ENCODE measurements at regions not wholly inside any gene's neighbourhood (a gene's known extent, or its start where the extent isn't known, plus 50 kb on each side); places are given as distances from the start of the nearest gene placed in this dataset.

DNA sequence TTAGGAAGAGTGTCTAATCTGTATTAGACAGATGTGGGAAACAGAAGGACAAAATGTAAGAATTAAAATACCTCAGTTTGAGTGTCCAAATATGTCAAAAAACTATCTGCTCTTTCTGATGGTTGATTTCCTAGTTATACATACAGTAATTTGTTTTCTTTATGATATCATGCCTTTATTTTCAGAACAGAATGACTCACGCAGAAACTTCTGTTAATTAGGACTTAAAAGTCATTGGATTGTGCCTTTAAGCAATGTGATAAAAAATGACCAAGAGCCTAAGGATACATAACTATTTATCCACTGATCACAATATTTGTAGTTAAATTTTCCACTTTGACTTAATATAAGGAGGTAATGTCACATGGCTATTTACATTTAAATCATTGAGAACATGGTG lies 206.7 kb upstream of the PTPRZ1 start:
- Histone ChIP-seq H3K9me3 (replicated peaks; ENCODE audit: insufficient read depth, low read length) (no peaks in the 10 kb centered on the region), H3K79me2 (ENCODE audit: low read length) (no peaks in the 10 kb centered on the region), H3K4me2 (ENCODE audit: low read depth, low read length) (no peak overlapping the region), H3K27me3 (replicated peaks; ENCODE audit: insufficient read depth, low read length) (no peaks in the 10 kb centered on the region), H3K9ac (ENCODE audit: low read length) (no peak overlapping the region), H3K4me1 (ENCODE audit: low read length) (no peaks in the 10 kb centered on the region), H4K20me1 (ENCODE audit: insufficient read depth, low read length) (no peaks in the 10 kb centered on the region), H3K36me3 (replicated peaks; ENCODE audit: insufficient read depth, low read length) (no peaks in the 10 kb centered on the region), H3K4me3 (ENCODE audit: low read length) (no peak overlapping the region), H3F3A (ENCODE audit: insufficient read depth, low read length) (no peaks in the 10 kb centered on the region), H3K9me2 (replicated peaks; ENCODE audit: insufficient read depth, low read length) (no peaks in the 10 kb centered on the region), H3K27ac (ENCODE audit: low read length) (no peak overlapping the region), H2AFZ (ENCODE audit: low read length) (no peak overlapping the region)
- no peak for TF ChIP-seq EZH2 (optimal IDR thresholded peaks at IDR 0.05; ENCODE audit: low read depth, low read length)
- TF ChIP-seq EZH2phosphoT487 (IDR thresholded peaks at IDR 0.05; ENCODE audit: low read length), result no peak
- TF ChIP-seq, protein P1, sequence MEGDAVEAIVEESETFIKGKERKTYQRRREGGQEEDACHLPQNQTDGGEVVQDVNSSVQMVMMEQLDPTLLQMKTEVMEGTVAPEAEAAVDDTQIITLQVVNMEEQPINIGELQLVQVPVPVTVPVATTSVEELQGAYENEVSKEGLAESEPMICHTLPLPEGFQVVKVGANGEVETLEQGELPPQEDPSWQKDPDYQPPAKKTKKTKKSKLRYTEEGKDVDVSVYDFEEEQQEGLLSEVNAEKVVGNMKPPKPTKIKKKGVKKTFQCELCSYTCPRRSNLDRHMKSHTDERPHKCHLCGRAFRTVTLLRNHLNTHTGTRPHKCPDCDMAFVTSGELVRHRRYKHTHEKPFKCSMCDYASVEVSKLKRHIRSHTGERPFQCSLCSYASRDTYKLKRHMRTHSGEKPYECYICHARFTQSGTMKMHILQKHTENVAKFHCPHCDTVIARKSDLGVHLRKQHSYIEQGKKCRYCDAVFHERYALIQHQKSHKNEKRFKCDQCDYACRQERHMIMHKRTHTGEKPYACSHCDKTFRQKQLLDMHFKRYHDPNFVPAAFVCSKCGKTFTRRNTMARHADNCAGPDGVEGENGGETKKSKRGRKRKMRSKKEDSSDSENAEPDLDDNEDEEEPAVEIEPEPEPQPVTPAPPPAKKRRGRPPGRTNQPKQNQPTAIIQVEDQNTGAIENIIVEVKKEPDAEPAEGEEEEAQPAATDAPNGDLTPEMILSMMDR (IDR thresholded peaks at IDR 0.05; ENCODE audit: low read length), result no peak
- no peak for DNase-seq

GRCh38 chr7:121643320-121643719 lies 229.6 kb upstream of the PTPRZ1 start:
- Histone ChIP-seq H3K36me3 (replicated peaks; ENCODE audit: insufficient read depth, low read length) (no peaks in the 10 kb centered on the region), H4K20me1 (ENCODE audit: insufficient read depth, low read length) (no peaks in the 10 kb centered on the region), H3K9ac (ENCODE audit: low read length) (no peak overlapping the region), H3K9me2 (replicated peaks; ENCODE audit: insufficient read depth, low read length) (no peaks in the 10 kb centered on the region), H3K4me2 (ENCODE audit: low read depth, low read length) (no peak overlapping the region), H3K9me3 (replicated peaks; ENCODE audit: insufficient read depth, low read length) (no peaks in the 10 kb centered on the region), H3K4me3 (ENCODE audit: low read length) (no peak overlapping the region), H3K27ac (ENCODE audit: low read length) (no peak overlapping the region), H3K79me2 (ENCODE audit: low read length) (no peaks in the 10 kb centered on the region), H3K27me3 (replicated peaks; ENCODE audit: insufficient read depth, low read length) (no peaks in the 10 kb centered on the region), H3F3A (ENCODE audit: insufficient read depth, low read length) (no peaks in the 10 kb centered on the region), H2AFZ (ENCODE audit: low read length) (no peak overlapping the region), H3K4me1 (ENCODE audit: low read length) (no peaks in the 10 kb centered on the region)
- TF ChIP-seq EZH2phosphoT487 (IDR thresholded peaks at IDR 0.05; ENCODE audit: low read length) (no peak), EZH2 (optimal IDR thresholded peaks at IDR 0.05; ENCODE audit: low read depth, low read length) (no peak)
- TF ChIP-seq, protein P1 (IDR thresholded peaks at IDR 0.05; ENCODE audit: low read length), result no peak
- no peak for DNase-seq

GRCh38 chr7:121639705-121640104 lies 233.3 kb upstream of the PTPRZ1 start:
- H3K9me2 ChIP-seq (replicated peaks; ENCODE audit: insufficient read depth, low read length), result no peaks in the 10 kb centered on the region
- H3F3A ChIP-seq (ENCODE audit: insufficient read depth, low read length), result no peaks in the 10 kb centered on the region
- no peaks in the 10 kb centered on the region for H3K9me3 ChIP-seq (replicated peaks; ENCODE audit: insufficient read depth, low read length)
- no peak for DNase-seq
- H3K4me2 ChIP-seq (ENCODE audit: low read depth, low read length), result no peak overlapping the region
- H3K4me3 ChIP-seq (ENCODE audit: low read length), result no peak overlapping the region
- H3K4me1 ChIP-seq (ENCODE audit: low read length), result no peaks in the 10 kb centered on the region
- no peak overlapping the region for H3K27ac ChIP-seq (ENCODE audit: low read length)
- TF ChIP-seq, protein P1 (IDR thresholded peaks at IDR 0.05; ENCODE audit: low read length), result no peak
- no peak for TF ChIP-seq EZH2 (optimal IDR thresholded peaks at IDR 0.05; ENCODE audit: low read depth, low read length)
- TF ChIP-seq EZH2phosphoT487 (IDR thresholded peaks at IDR 0.05; ENCODE audit: low read length), result no peak
- H3K27me3 ChIP-seq (replicated peaks; ENCODE audit: insufficient read depth, low read length), result no peaks in the 10 kb centered on the region
- no peaks in the 10 kb centered on the region for H3K36me3 ChIP-seq (replicated peaks; ENCODE audit: insufficient read depth, low read length)
- no peak overlapping the region for H3K9ac ChIP-seq (ENCODE audit: low read length)
- no peaks in the 10 kb centered on the region for H4K20me1 ChIP-seq (ENCODE audit: insufficient read depth, low read length)
- H3K79me2 ChIP-seq (ENCODE audit: low read length), result no peaks in the 10 kb centered on the region
- H2AFZ ChIP-seq (ENCODE audit: low read length), result no peak overlapping the region

Data from MM.1S (cell line).